Bone marrow (tissue), 2 donors: ENCODE measurements at regions not wholly inside any gene's neighbourhood (a gene's known extent, or its start where the extent isn't known, plus 50 kb on each side); places are given as distances from the start of the nearest gene placed in this dataset.

Experiments
- DNase-seq, 2 donors: peaks; one replicate each; lab custom pipeline; 2025; lab: John Stamatoyannopoulos, UW

- DNase-seq: no peak
Observed at GRCh38 chr5:32990593-32991420, 279.7 kb downstream of the NPR3 start.

GRCh38 chr5:32991421-32991815 lies 280.3 kb downstream of the NPR3 start:
- DNase-seq: no peak

- no peak for DNase-seq
Observed at GRCh38 chr5:32996336-32996735, 285.2 kb downstream of the NPR3 start.

GRCh38 chr5:33008751-33009418 lies 297.8 kb downstream of the NPR3 start:
- no peak for DNase-seq

- DNase-seq: no peak
Observed at GRCh38 chr5:33010846-33011245, 299.7 kb downstream of the NPR3 start.

GRCh38 chr5:33011801-33012200 lies 300.7 kb downstream of the NPR3 start:
- DNase-seq: no peak

GRCh38 chr5:33023649-33024048 lies 312.5 kb downstream of the NPR3 start:
- DNase-seq: no peak

GRCh38 chr5:33032271-33033070 lies 321.4 kb downstream of the NPR3 start:
- DNase-seq: no peak

- DNase-seq: no peak
Observed at GRCh38 chr5:33033516-33033915, 322.4 kb downstream of the NPR3 start.

GRCh38 chr5:33034777-33035176 lies 323.7 kb downstream of the NPR3 start:
- DNase-seq: no peak

GRCh38 chr5:33035851-33036527 lies 324.9 kb downstream of the NPR3 start:
- DNase-seq: no peak

- DNase-seq: no peak
Observed at GRCh38 chr5:33037076-33037475, 326.0 kb downstream of the NPR3 start.

GRCh38 chr5:33041586-33041985 lies 330.5 kb downstream of the NPR3 start:
- no peak for DNase-seq

- DNase-seq: no peak
Observed at GRCh38 chr5:33043343-33043997, 332.3 kb downstream of the NPR3 start.

- DNase-seq: no peak
Observed at GRCh38 chr5:33046091-33046490, 335.0 kb downstream of the NPR3 start.

- DNase-seq: no peak
Observed at GRCh38 chr5:33048315-33048714, 337.2 kb downstream of the NPR3 start.

- DNase-seq: no peak
Observed at GRCh38 chr5:33049298-33049697, 338.2 kb downstream of the NPR3 start.

- no peak for DNase-seq
Observed at GRCh38 chr5:33049842-33050241, 338.7 kb downstream of the NPR3 start.

- no peak for DNase-seq
Observed at GRCh38 chr5:33059081-33059480, 348.0 kb downstream of the NPR3 start.

GRCh38 chr5:33065131-33065530 lies 354.0 kb downstream of the NPR3 start:
- no peak for DNase-seq

GRCh38 chr5:33067291-33067690 lies 356.2 kb downstream of the NPR3 start:
- no peak for DNase-seq

GRCh38 chr5:33068786-33069185 lies 357.7 kb downstream of the NPR3 start:
- no peak for DNase-seq
